GM12878 (cell line): ENCODE measurements at regions not wholly inside any gene's neighbourhood (a gene's known extent, or its start where the extent isn't known, plus 50 kb on each side); places are given as distances from the start of the nearest gene placed in this dataset.
A peak's percentile ranks its signal among the peaks of the same experiment; 100 is the strongest.

Experiments used
- ATAC-seq: fragments of 200-7000 bp; cut with Tn5 transposase; 3 replicates; pipeline ENCODE4 v1.9.1; 2020; ENCODE audit warnings: mild to moderate bottlenecking, moderate library complexity
- BruUV-seq: library from RNA; stranded (reverse); fragments of 400-500 nt; replicated peaks from 2 replicates; lab custom pipeline; 2021; lab: Mats Ljungman, UMichigan
- CTCF ChIA-PET: fragments of 300-600 bp; sonication (Branson Sonifier 250); formaldehyde crosslinking; extraction: SDS; loops from one replicate; lab custom pipeline; 2021; ENCODE audit warnings: inconsistent platforms; lab: Yijun Ruan, JAX
- POLR2A ChIA-PET: fragments of 350-600 bp; formaldehyde crosslinking; extraction: SDS; loops from one replicate; lab custom pipeline; 2021; ENCODE audit warnings: inconsistent platforms; lab: Charles Lee
- RAD21 ChIA-PET: fragments of 300-600 bp; sonication (Branson Sonifier 250); formaldehyde crosslinking; loops from one replicate; lab custom pipeline; 2023; ENCODE audit warnings: antibody characterized with exemption; ENCODE audit not compliant: unreplicated experiment; lab: Charles Lee
- SMC1A ChIA-PET: fragments of 300-600 bp; sonication (Branson Sonifier 250); formaldehyde crosslinking; loops from one replicate; lab custom pipeline; 2023; ENCODE audit not compliant: unreplicated experiment, uncharacterized antibody; lab: Charles Lee
- DNase-seq: peaks from one replicate; pipeline ENCODE4 v3.0.0-alpha.2; 2011; ENCODE audit warnings: low read depth, low spot score
- FAIRE-seq: peaks from 3 replicates; lab custom pipeline; 2011; peaks lifted over from hg19 to GRCh38; lab: Jason Lieb, UNC
- H2AFZ ChIP-seq: 2 replicates; pipeline ENCODE4 v1.6.0; 2011; ENCODE audit warnings: low read depth, low read length, control low read depth; ENCODE audit not compliant: control insufficient read depth
- H3K27ac ChIP-seq: 2 replicates; pipeline ENCODE4 v1.5.1; 2011; ENCODE audit warnings: control low read depth; ENCODE audit not compliant: control insufficient read depth, insufficient read depth
- H3K27me3 ChIP-seq, 2 experiments: replicated peaks in 1 of 2; 2 replicates each; pipeline versions ENCODE4 v1.6.0 to v1.6.1; 2011; ENCODE audit warnings: low read length in 1 of 2; ENCODE audit not compliant: control insufficient read depth in 2 of 2, insufficient read depth in 2 of 2
- H3K36me3 ChIP-seq, 2 experiments: 2 replicates each; pipeline ENCODE4 v1.5.1; 2011; ENCODE audit warnings: low read length in 1 of 2; ENCODE audit not compliant: control insufficient read depth in 2 of 2, insufficient read depth in 2 of 2
- H3K4me1 ChIP-seq: 2 replicates; pipeline ENCODE4 v1.6.1; 2011; ENCODE audit warnings: mild to moderate bottlenecking, low read length, moderate library complexity, mixed read lengths; ENCODE audit not compliant: control insufficient read depth, insufficient read depth
- H3K4me2 ChIP-seq: 2 replicates; pipeline ENCODE4 v1.6.0; 2011; ENCODE audit warnings: control low read depth; ENCODE audit not compliant: control insufficient read depth, insufficient read depth
- H3K4me3 ChIP-seq: fragments of 200-600 bp; sonication (generic); 2 replicates; pipeline ENCODE4 v1.5.1; 2016
- H3K79me2 ChIP-seq: 2 replicates; pipeline ENCODE4 v1.6.0; 2011; ENCODE audit warnings: low read length; ENCODE audit not compliant: control insufficient read depth, insufficient read depth
- H3K9ac ChIP-seq: 2 replicates; pipeline ENCODE4 v1.8.0; 2011; ENCODE audit warnings: low read length, control low read depth, mixed read lengths; ENCODE audit not compliant: control insufficient read depth, insufficient read depth
- H3K9me3 ChIP-seq: replicated peaks from 3 replicates; pipeline ENCODE4 v1.5.1; 2011; ENCODE audit warnings: mild to moderate bottlenecking, low read length; ENCODE audit not compliant: control insufficient read depth, insufficient read depth
- H4K20me1 ChIP-seq: 2 replicates; pipeline ENCODE4 v1.6.0; 2011; ENCODE audit not compliant: control insufficient read depth, insufficient read depth
- BMI1 ChIP-seq: fragments of 450-650 bp; IDR thresholded peaks from 2 replicates; pipeline ENCODE4 v1.6.1; 2016; ENCODE audit warnings: mild to moderate bottlenecking, moderate library complexity, borderline replicate concordance
- CBFB ChIP-seq: IDR thresholded peaks from 2 replicates; pipeline ENCODE4 v1.6.1; 2016; ENCODE audit warnings: antibody characterized with exemption, low read depth
- MEF2A ChIP-seq: IDR thresholded peaks from 2 replicates; pipeline ENCODE4 v1.6.1; 2011; ENCODE audit warnings: low read depth, mild to moderate bottlenecking, low read length, moderate library complexity; ENCODE audit not compliant: insufficient read depth
- NBN ChIP-seq: fragments of 450-650 bp; IDR thresholded peaks from 2 replicates; pipeline ENCODE4 v1.6.1; 2016
- NR2C1 ChIP-seq: fragments of 450-650 bp; IDR thresholded peaks from 2 replicates; pipeline ENCODE4 v1.6.1; 2017; ENCODE audit warnings: antibody characterized with exemption, mild to moderate bottlenecking, moderate library complexity
- NRF1 ChIP-seq: conservative IDR thresholded peaks from 2 replicates; pipeline ENCODE4 v1.6.1; 2011; ENCODE audit warnings: mild to moderate bottlenecking, low read depth, low read length, improper control_type of control experiment
- POLR2AphosphoS2 ChIP-seq: IDR thresholded peaks from 2 replicates; pipeline ENCODE4 v1.6.1; 2011; ENCODE audit warnings: low read depth, mild to moderate bottlenecking, low read length, improper control_type of control experiment, moderate library complexity
- RELA ChIP-seq: fragments of 450-650 bp; IDR thresholded peaks from 2 replicates; pipeline ENCODE4 v1.8.0; 2014; ENCODE audit warnings: borderline replicate concordance; ENCODE audit not compliant: partially characterized antibody
- SUZ12 ChIP-seq: fragments of 200-600 bp; sonication (generic); IDR thresholded peaks from one replicate; pipeline ENCODE4 v1.6.1; 2018; ENCODE audit warnings: antibody characterized with exemption, mild to moderate bottlenecking; ENCODE audit not compliant: unreplicated experiment
- USF1 ChIP-seq: IDR thresholded peaks from 2 replicates; pipeline ENCODE4 v1.6.1; 2011; ENCODE audit warnings: borderline replicate concordance, low read depth, mild to moderate bottlenecking, moderate library complexity, mixed read lengths, low read length; ENCODE audit not compliant: insufficient read depth; ENCODE audit errors: extremely low read length
- WGBS: methylation state at CpG from one replicate; pipeline ENCODE4 v1.1.6; 2016; ENCODE audit warnings: low lambda C conversion rate; ENCODE audit not compliant: insufficient replicate concordance, insufficient coverage; ENCODE audit errors: missing lambda C conversion rate; 5-methylcytosine and 5-hydroxymethylcytosine counted together
- in situ Hi-C: fragments of 300-500 bp; cut with MboI; formaldehyde crosslinking; loops from 9 replicates; pipeline ENCODE4 v1.14.3; 2018; ENCODE audit warnings: mixed read lengths
- intact Hi-C: fragments of 100-400 bp; cut with micrococcal nuclease; formaldehyde crosslinking; loops from one replicate; pipeline ENCODE4 v1.14.2; 2022; ENCODE audit not compliant: unreplicated experiment
- TF ChIP-seq, protein P1 (sequence below): IDR thresholded peaks from 2 replicates; pipeline ENCODE4 v1.6.1; 2012; ENCODE audit warnings: low read depth, low read length, improper control_type of control experiment

GRCh38 chr13:106362707-106363106 is 172.8 kb downstream of the EFNB2 start:
- Histone ChIP-seq H3K4me3 (no peak overlapping the region), H3K27ac (no peak overlapping the region), H3K36me3 (no peaks in the 10 kb centered on the region), H3K9me3 (no peaks in the 10 kb centered on the region; the same call in 2 of the 3 replicates), H3K4me1 (no peaks in the 10 kb centered on the region), H2AFZ (no peak overlapping the region), H3K27me3 (no peaks in the 10 kb centered on the region), H4K20me1 (no peaks in the 10 kb centered on the region), H3K4me2 (no peak overlapping the region), H3K9ac (no peak overlapping the region), H3K79me2 (no peaks in the 10 kb centered on the region)
- in situ Hi-C loops (no loop called here), intact Hi-C loops (no loop called here)
- FAIRE-seq (no peak), ATAC-seq (peak; percentile 76), DNase-seq (no peak)
- ChIA-PET SMC1A (interaction anchor here (1.0 to 2.8 kb wide), 6 partner anchors 9 to 280 kb away, joined by 3 to 11 read pairs (median 6); no protein-coding TSS in a partner anchor), POLR2A (no interaction called here), CTCF (no interaction called here), RAD21 (interaction anchor here (1.0 kb wide), 1 partner anchor 19 kb away, joined by 6 read pairs; no protein-coding TSS in a partner anchor)
- BruUV-seq: no TSS peak
- WGBS: 43% methylated on average over 5 of the region's 5 CpGs
- TF ChIP-seq MEF2A (no peak), POLR2AphosphoS2 (no peak), NR2C1 (no peak), BMI1 (no peak), NBN (no peak), SUZ12 (no peak), USF1 (no peak), RELA (no peak), NRF1 (no peak), CBFB (no peak)
- TF ChIP-seq, protein P1, sequence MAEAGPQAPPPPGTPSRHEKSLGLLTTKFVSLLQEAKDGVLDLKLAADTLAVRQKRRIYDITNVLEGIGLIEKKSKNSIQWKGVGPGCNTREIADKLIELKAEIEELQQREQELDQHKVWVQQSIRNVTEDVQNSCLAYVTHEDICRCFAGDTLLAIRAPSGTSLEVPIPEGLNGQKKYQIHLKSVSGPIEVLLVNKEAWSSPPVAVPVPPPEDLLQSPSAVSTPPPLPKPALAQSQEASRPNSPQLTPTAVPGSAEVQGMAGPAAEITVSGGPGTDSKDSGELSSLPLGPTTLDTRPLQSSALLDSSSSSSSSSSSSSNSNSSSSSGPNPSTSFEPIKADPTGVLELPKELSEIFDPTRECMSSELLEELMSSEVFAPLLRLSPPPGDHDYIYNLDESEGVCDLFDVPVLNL: no peak
